ENCODE measurements at regions not wholly inside any gene's neighbourhood (a gene's known extent, or its start where the extent isn't known, plus 50 kb on each side); places are given as distances from the start of the nearest gene placed in this dataset.

DNA sequence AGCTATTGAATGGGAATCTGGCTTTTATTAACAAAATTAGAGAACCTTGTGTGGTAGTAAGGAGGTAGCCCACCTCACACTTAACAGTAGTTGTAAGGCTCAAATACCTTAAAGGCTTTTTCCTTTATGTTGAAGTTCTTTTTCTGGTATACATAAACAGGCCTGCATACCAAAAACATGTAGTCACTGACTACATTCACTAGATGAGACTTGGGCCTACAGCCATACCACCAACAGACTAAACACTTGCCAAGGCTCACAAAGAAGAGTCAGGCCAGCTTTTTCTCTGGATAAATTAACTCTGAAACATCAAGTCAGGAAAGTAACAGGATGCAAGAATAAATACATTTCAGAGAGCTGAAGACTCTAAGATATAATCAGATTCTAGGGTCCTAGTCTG lies 78.6 kb upstream of the MPDZ start:
- no peak for TF ChIP-seq CTCF (IDR thresholded peaks at IDR 0.05)
- TF ChIP-seq POLR2A (IDR thresholded peaks at IDR 0.05): no peak

Measured in gastroesophageal sphincter (tissue), 3 donors.